ENCODE measurements at regions not wholly inside any gene's neighbourhood (a gene's known extent, or its start where the extent isn't known, plus 50 kb on each side); places are given as distances from the start of the nearest gene placed in this dataset.

DNA sequence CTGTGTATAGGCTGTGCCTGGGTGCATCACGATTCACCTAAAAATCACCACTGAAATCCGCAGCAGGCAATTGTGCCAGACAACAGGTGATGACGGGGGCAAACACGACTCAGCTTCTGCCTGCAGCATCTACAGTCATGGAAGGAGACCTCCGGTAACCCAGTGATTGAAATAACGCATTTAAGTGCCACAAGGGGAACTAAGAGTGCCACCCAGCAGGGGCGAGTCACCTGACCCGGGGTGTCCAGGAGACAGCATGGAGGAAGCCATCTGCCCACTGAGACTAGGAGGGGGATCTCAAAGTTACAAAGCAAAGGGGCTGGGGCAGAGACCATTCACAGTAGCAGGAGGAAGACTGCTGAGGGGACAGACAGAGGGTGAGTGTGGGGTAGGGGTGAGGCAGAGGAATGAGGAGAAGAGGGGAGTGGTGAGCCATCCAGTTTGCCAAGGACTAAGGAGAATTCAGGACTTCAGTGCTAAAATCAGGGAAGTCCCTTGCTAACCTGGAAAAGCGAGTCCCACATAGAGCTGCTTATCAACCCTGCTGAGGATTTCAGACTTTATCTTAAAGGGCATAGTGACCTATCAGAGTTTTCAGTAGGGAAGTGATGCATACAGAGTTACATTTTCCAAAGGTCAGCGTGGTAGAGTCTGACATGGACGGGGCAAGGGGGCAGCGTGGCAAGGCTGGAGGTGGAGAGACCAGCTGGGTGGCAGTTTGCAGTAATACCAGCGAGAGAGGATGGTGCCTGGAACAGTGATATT lies 256.7 kb upstream of the HES1 start:
- no peak for DNase-seq

DNA sequence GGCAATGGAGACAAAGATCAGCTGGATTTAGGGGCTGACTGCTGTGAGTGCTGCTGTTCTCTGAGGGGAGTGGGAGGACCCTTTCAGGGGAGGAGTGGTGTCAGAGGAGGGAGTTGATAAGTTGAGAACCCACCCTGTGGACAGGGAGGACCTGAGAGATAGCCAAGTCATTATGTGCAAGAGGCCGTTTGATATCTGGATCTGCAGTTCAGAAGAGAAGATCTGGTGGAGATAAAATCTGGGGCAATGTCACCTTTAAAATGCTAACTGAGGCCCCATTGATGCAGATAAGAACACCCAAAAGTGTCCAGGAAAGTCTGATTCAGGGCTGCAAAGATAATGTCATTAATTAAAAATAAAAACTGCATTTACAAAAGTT lies 256.1 kb upstream of the HES1 start:
- DNase-seq, result no peak

GRCh38 chr3:193882091-193882490 lies 253.9 kb upstream of the HES1 start:
- DNase-seq, result no peak

- no peak for DNase-seq
Measured at GRCh38 chr3:193883551-193883950, 252.4 kb upstream of the HES1 start.

GRCh38 chr3:193884027-193884426 lies 251.9 kb upstream of the HES1 start:
- DNase-seq, result no peak

DNA sequence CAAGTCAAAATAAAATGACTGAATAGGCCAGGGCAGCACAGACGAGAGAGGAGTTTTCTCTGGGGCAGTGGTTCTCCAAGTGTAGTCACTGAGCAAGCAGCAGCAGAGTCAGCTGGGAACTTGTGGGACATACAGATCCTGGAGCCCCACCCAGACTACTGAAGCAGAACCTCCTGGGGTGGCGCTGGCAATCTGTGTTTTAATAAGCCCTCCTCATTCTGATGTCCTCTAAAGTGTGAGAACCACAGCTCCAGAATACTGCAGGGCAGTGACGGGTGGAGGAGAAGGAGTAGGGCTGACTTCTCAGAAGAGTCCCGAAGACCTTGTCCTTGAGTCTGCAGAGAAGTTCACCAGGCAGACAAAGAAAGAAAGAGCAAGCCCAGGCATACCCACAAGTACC lies 251.3 kb upstream of the HES1 start:
- no peak for DNase-seq

DNA sequence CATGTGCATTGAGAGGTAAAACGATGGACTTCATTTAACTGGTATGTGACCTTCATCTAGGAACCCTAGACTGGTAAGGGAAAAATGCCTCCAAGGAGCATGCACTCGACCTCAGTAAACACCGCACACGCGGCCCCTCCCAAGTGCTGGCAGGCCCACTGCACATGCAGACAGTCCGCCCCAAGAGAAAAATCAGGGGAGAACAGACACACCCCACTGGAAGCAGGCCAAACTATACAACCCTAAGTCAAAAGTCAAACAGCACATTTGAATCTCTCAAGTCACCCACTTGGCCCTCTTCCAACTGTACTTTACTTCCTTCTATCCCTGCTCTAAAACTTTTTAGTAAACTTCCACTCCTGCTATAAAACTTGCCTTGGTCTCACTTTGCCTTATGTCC lies 250.1 kb upstream of the HES1 start:
- no peak for DNase-seq

- DNase-seq, result no peak
Measured at GRCh38 chr3:193890016-193890897, 245.7 kb upstream of the HES1 start.

GRCh38 chr3:193894121-193894863 lies 241.7 kb upstream of the HES1 start:
- DNase-seq, result no peak

GRCh38 chr3:193895409-193895808 lies 240.5 kb upstream of the HES1 start:
- no peak for DNase-seq

DNA sequence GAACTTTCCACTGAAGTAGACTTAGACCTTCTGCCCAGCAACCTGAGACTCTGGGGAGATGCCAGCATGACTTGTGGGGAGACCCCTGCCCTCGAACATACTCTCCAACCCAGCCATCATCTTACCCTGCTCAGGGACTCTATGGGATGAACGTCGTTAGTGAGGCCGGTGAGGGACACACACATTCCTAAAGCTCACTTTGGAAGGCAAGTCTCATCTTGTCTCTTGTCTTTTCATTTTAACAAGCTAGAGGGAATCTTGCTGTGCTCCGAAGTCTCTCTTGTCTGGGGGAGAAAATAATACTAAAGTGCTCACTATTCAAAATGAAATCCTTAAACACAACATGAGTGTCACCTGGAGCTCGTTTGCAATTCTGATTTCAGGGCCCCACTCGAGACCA lies 239.5 kb upstream of the HES1 start:
- DNase-seq, result no peak

GRCh38 chr3:193897288-193897687 lies 238.7 kb upstream of the HES1 start:
- DNase-seq, result no peak

DNA sequence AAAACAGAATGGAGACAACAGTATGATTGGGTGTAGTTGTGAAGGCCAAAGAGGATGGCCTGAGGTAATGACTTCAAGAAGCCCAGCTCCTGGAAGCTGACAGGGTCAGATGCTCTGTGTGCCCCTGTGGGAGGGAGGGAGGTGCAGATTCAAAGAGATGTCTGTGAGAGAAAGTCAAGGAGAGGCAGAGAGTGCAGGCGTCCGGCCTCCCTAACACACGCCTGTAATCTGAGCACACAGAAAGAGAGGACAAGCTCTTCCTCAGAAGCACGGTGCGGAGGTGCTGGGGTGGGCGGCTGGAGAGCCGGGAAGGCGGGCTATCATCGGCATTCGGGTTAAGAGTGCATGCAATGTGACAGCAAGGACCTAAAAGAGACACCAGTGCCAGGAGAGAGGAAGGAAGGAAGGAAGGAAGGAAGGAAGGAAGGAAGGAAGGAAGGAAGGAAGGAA lies 238.2 kb upstream of the HES1 start:
- DNase-seq, result no peak

DNA sequence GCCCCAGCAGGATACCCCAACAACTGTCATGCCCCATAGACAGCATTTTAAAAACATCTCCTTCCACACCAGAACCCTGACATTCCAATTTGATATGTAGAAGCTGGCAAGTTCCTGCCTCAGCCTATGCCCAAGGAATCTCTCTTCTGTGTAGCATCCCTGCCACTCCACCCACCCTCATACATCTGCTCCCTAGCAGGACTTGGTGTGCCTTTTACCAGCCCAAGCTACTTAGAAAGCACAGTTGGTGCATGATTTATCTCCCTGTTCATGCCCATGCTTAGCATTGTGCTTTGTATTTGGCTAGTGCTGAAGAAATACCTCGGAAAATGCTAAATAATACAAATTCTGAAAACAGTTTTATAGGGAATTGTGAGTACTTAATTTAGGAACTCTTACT lies 236.9 kb upstream of the HES1 start:
- DNase-seq, result no peak

DNA sequence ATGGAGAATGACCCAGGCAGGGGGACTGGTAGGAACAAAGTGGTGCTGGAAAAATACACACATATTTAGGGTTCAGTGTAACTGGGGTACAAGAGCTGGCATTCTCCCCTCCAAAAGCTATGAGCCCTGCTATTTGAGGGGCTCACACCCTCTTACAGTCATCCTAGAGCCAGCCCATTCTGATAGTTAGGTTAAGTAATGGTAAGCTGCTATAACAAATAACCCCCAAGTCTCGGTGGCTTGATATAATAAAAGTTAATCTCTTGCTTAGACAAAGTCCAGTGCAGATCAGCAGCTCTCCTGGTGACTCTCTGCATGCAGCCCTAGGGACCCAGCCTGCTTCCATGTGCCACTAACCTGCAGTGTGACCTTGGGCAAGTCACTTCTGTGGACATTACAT lies 234.9 kb upstream of the HES1 start:
- DNase-seq, result no peak

- peak; percentile 32 for DNase-seq
Measured at GRCh38 chr3:193902607-193903511, 233.1 kb upstream of the HES1 start.

DNA sequence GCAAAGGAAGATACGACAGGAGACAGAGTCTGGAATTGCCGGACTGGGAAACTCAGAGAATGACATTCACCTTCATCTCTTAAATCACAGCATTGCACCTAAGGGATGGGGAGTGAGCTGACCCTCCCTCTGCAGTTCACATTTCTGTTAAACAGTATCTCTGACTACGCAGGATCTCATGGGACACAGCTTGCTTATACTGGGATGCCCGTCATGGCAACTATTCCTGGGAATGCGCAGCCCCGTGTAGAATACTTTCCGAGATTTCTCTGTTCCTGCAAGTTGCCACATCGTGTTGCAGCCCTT lies 232.5 kb upstream of the HES1 start:
- DNase-seq, result no peak

- no peak for DNase-seq
Measured at GRCh38 chr3:193903966-193904365, 232.0 kb upstream of the HES1 start.

DNA sequence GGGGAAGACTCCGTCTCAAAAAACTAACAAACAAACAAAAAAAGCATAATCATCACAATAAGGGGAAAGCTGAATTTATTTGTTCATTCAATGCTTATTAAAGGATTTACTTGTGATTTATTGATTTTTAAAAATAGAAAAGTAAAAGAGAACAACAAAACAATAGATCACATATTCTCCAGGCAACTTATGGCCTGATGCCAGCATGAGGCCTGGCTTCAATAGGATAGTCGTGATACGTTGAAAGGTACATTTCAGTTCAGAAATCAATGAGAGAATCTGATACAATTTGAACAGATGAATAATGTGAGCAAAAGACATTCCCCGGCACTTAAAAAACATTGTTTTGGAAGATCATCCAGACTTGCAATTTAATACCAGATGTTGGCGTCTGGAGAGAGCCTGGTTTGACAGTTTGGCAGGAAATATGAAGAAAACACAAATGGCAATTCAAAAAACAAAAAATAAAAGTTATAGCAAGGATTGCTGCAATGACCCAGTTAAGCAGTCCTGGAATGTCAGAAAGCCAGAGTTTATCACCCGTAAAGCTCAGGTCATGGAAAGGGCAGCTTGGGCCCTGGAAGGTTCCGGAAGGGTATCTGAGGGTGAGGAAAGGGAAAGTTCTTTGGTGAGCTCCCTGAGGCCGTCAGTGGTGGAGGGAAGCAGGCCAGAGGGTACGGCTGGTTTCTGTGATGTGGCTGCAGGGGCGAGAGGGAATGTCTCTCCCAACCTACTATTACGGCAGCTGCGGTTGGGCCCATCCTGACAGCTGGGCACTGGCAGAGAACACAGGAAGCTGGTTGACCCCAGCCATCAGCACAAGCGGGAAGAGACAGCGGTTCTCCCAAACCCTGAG lies 230.2 kb upstream of the HES1 start:
- DNase-seq, result no peak

DNA sequence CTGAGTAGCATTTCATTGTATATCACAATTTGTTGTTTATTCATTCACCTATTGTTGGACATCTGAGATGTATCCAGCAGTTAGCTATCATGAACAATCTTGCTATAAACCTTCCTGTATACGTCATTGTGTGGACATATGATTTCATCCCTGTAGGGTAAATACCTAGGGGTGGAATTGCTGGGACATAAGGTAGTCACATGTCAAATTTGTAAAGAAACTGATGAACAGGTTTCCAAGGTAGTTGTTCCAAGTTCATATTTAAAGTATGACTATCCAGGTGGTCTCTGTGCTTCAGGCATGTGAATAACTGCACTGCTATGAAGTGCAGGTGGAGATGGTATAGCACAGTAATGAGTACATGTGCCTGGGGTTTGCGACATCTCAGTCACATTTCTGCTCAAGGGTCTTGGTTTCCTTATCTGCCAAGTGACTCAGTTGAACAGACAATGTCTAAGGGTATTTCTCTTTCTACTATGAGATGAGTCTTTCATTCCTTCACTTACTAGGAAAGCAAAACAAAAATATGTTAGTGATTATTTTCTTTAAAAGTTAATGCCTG lies 229.0 kb upstream of the HES1 start:
- DNase-seq, result no peak

DNA sequence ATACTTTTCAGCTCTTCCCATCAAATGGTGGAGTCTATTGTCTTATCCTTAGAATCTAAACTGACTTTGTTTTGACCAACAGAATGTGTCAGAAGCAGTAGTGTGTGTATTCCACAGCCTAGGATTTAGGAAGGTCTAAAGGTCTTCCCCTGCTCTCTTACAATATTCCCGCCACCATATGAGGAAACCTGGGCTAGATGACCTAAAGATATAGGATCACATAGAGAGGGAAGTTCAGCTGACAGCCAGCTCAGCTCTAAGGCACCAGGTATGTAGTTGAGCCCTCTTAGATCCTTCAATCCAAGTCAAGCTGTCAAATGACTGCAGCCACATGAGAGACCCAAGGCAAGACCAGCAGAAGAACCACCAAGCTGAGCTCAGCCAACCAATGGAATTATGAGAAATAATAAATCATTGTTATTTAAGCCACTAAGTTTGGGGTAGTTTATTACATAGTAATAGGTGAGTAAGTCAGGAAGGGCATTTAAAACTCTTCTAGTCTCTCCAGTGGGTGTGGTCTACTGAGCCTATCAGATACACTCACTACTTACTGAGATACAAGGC lies 227.7 kb upstream of the HES1 start:
- no peak for DNase-seq

Data from DMS153 (cell line).